Ishikawa (cell line): ENCODE measurements at regions not wholly inside any gene's neighbourhood (a gene's known extent, or its start where the extent isn't known, plus 50 kb on each side); places are given as distances from the start of the nearest gene placed in this dataset.

Source experiments
- CEBPB ChIP-seq: IDR thresholded peaks from 2 replicates; pipeline ENCODE4 v1.6.1; 2012
- EP300 ChIP-seq: IDR thresholded peaks from 2 replicates; pipeline ENCODE4 v1.6.1; 2012; ENCODE audit warnings: borderline replicate concordance
- FOXM1 ChIP-seq: IDR thresholded peaks from 2 replicates; pipeline ENCODE4 v1.6.1; 2012; ENCODE audit warnings: low read depth, borderline replicate concordance
- MAX ChIP-seq: IDR thresholded peaks from 2 replicates; pipeline ENCODE4 v1.6.1; 2012
- NFIC ChIP-seq: IDR thresholded peaks from 2 replicates; pipeline ENCODE4 v1.6.1; 2012
- RAD21 ChIP-seq: IDR thresholded peaks from 2 replicates; pipeline ENCODE4 v1.6.1; 2012; ENCODE audit warnings: low read depth
- REST ChIP-seq: IDR thresholded peaks from 2 replicates; pipeline ENCODE4 v1.6.1; 2012; ENCODE audit warnings: low read depth, mild to moderate bottlenecking
- TAF1 ChIP-seq: IDR thresholded peaks from 2 replicates; pipeline ENCODE4 v1.6.1; 2012; ENCODE audit warnings: low read depth, mild to moderate bottlenecking
- TCF12 ChIP-seq: IDR thresholded peaks from 2 replicates; pipeline ENCODE4 v1.6.1; 2012; ENCODE audit warnings: low read depth
- USF1 ChIP-seq: IDR thresholded peaks from 2 replicates; pipeline ENCODE4 v1.6.1; 2012
- YY1 ChIP-seq: IDR thresholded peaks from 2 replicates; pipeline ENCODE4 v1.6.1; 2012; ENCODE audit warnings: low read depth
- ZBTB7A ChIP-seq: IDR thresholded peaks from 2 replicates; pipeline ENCODE4 v1.6.1; 2012; ENCODE audit warnings: low read depth

GRCh38 chr9:80595192-80595591, 1023.4 kb downstream of the TLE4 start:
- no peak for TF ChIP-seq FOXM1
- TF ChIP-seq TCF12: no peak
- TF ChIP-seq REST: no peak
- no peak for TF ChIP-seq TAF1
- no peak for TF ChIP-seq YY1
- no peak for TF ChIP-seq EP300
- TF ChIP-seq RAD21: no peak
- no peak for TF ChIP-seq NFIC
- TF ChIP-seq CEBPB: no peak
- TF ChIP-seq MAX: no peak
- TF ChIP-seq ZBTB7A: no peak
- TF ChIP-seq USF1: no peak
